ENCODE measurements at regions not wholly inside any gene's neighbourhood (a gene's known extent, or its start where the extent isn't known, plus 50 kb on each side); places are given as distances from the start of the nearest gene placed in this dataset.

DNA sequence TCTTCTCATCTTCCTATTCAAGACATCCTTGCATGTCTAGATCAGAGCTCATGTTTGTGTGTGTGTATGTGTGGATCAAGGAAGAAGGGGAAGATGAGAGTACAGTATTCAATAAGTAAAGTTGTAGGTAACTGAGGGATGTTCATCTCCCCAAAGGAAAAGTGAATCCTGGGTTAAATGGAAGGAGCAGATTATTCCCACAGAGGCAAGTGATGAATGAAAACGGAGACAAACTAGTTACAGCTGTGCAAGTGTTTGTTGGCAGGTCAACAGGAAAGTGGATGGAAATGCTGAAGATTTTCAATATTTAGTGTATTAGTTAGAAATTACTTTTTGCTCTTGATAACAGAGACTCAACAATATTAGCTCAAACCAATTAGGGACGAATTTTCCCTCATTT, 84.2 kb upstream of the PDZRN3 start:
- TF ChIP-seq POLR2AphosphoS5 (IDR thresholded peaks at IDR 0.05) (no peak), CTCF (IDR thresholded peaks at IDR 0.05) (no peak), POLR2A (IDR thresholded peaks at IDR 0.05) (no peak)

All from breast epithelium (tissue), 3 donors.